ENCODE measurements at regions not wholly inside any gene's neighbourhood (a gene's known extent, or its start where the extent isn't known, plus 50 kb on each side); places are given as distances from the start of the nearest gene placed in this dataset.
"Not testable (repeated sequence)": the region's sequence is repeated elsewhere in the genome, so short reads cannot be mapped to it uniquely, and the experiment has no call there.

GRCh38 chr6:26937258-26937657 is 277.7 kb upstream of the ZNF322 start:
- not testable (repeated sequence) for TF ChIP-seq RAD21 (IDR thresholded peaks at IDR 0.05); SP1 (IDR thresholded peaks at IDR 0.05); MAX (IDR thresholded peaks at IDR 0.05); CTCF (IDR thresholded peaks at IDR 0.05; ENCODE audit: low read depth, low read length, missing input control); TAF1 (conservative IDR thresholded peaks at IDR 0.05)
